Daoy (cell line): ENCODE measurements at regions not wholly inside any gene's neighbourhood (a gene's known extent, or its start where the extent isn't known, plus 50 kb on each side); places are given as distances from the start of the nearest gene placed in this dataset.
A peak's percentile ranks its signal among the peaks of the same experiment; 100 is the strongest.

ENCODE experiments used
- DNase-seq: peaks from one replicate; pipeline ENCODE4 v3.0.0-alpha.2; 2015; ENCODE audit warnings: low read depth

GRCh38 chr3:113096188-113096892, 105.6 kb downstream of the GTPBP8 start:
- no peak for DNase-seq

- peak; percentile 77 for DNase-seq
Measured at GRCh38 chr3:113097960-113098447, 107.2 kb downstream of the GTPBP8 start.

- DNase-seq = no peak
Measured at GRCh38 chr3:113100063-113100462, 109.3 kb downstream of the GTPBP8 start.

- no peak for DNase-seq
Measured at GRCh38 chr3:113103588-113103987, 107.8 kb upstream of the BOC start.

- no peak for DNase-seq
Measured at GRCh38 chr3:113104357-113105092, 106.8 kb upstream of the BOC start.

- no peak for DNase-seq
Measured at GRCh38 chr3:113105093-113105449, 106.3 kb upstream of the BOC start.

GRCh38 chr3:113105966-113106660, 105.2 kb upstream of the BOC start:
- DNase-seq = peak; percentile 36

- DNase-seq = peak; percentile 39
Measured at GRCh38 chr3:113110267-113110666, 101.1 kb upstream of the BOC start.

GRCh38 chr3:113111011-113111707, 100.2 kb upstream of the BOC start:
- DNase-seq = no peak

- DNase-seq = no peak
Measured at GRCh38 chr3:113113361-113113760, 98.0 kb upstream of the BOC start.

GRCh38 chr3:113117511-113118234, 93.7 kb upstream of the BOC start:
- peak; percentile 26 for DNase-seq

GRCh38 chr3:113118336-113118735, 93.0 kb upstream of the BOC start:
- DNase-seq = no peak

GRCh38 chr3:113124256-113124830, 87.0 kb upstream of the BOC start:
- no peak for DNase-seq

GRCh38 chr3:113125951-113126350, 85.4 kb upstream of the BOC start:
- DNase-seq = no peak

- DNase-seq = peak; percentile 23
Measured at GRCh38 chr3:113128386-113129015, 82.9 kb upstream of the BOC start.

- DNase-seq = no peak
Measured at GRCh38 chr3:113129168-113129567, 82.2 kb upstream of the BOC start.

- DNase-seq = peak; percentile 62
Measured at GRCh38 chr3:113132571-113132996, 78.8 kb upstream of the BOC start.

GRCh38 chr3:113133140-113133539, 78.2 kb upstream of the BOC start:
- DNase-seq = no peak

- DNase-seq = no peak
Measured at GRCh38 chr3:113136071-113136470, 75.3 kb upstream of the BOC start.

- no peak for DNase-seq
Measured at GRCh38 chr3:113136544-113136943, 74.8 kb upstream of the BOC start.
